KMS-11 (cell line): ENCODE measurements at regions not wholly inside any gene's neighbourhood (a gene's known extent, or its start where the extent isn't known, plus 50 kb on each side); places are given as distances from the start of the nearest gene placed in this dataset.

Experiments
- H2AFZ ChIP-seq: fragments of 200-600 bp; sonication (generic); 2 replicates; pipeline ENCODE4 v1.6.1; 2016; ENCODE audit warnings: antibody characterized with exemption, mixed run types, low read depth
- H3K27ac ChIP-seq: fragments of 200-600 bp; sonication (generic); 2 replicates; pipeline ENCODE4 v1.6.1; 2016; ENCODE audit warnings: mild to moderate bottlenecking, mixed run types
- H3K27me3 ChIP-seq: fragments of 200-600 bp; sonication (generic); 2 replicates; pipeline ENCODE4 v1.6.1; 2017; ENCODE audit warnings: mild to moderate bottlenecking, low read depth, mixed run types, moderate library complexity; ENCODE audit not compliant: insufficient read depth
- H3K36me3 ChIP-seq: fragments of 200-600 bp; sonication (generic); 2 replicates; pipeline ENCODE4 v1.6.1; 2017; ENCODE audit warnings: mild to moderate bottlenecking, mixed run types; ENCODE audit not compliant: insufficient read depth
- H3K4me1 ChIP-seq: fragments of 200-600 bp; sonication (generic); 2 replicates; pipeline ENCODE4 v1.6.1; 2016; ENCODE audit warnings: mild to moderate bottlenecking, low read depth, mixed run types; ENCODE audit not compliant: poor library complexity, severe bottlenecking
- H3K4me2 ChIP-seq: fragments of 200-600 bp; sonication (generic); 2 replicates; pipeline ENCODE4 v1.7.0; 2016; ENCODE audit warnings: mild to moderate bottlenecking, mixed run types
- H3K4me3 ChIP-seq: fragments of 200-600 bp; sonication (generic); IDR thresholded peaks from 2 replicates; pipeline ENCODE4 v1.6.1; 2017; ENCODE audit warnings: low read depth, low read length, mixed read lengths; ENCODE audit not compliant: insufficient read depth
- H3K79me2 ChIP-seq: fragments of 200-600 bp; sonication (generic); 2 replicates; pipeline ENCODE4 v1.6.1; 2016; ENCODE audit warnings: low read depth, mixed run types; ENCODE audit not compliant: insufficient read depth
- H3K9ac ChIP-seq: fragments of 200-600 bp; sonication (generic); 2 replicates; pipeline ENCODE4 v1.6.1; 2016; ENCODE audit warnings: mild to moderate bottlenecking, mixed run types
- H4K20me1 ChIP-seq: fragments of 200-600 bp; sonication (generic); 2 replicates; pipeline ENCODE4 v1.6.1; 2016; ENCODE audit warnings: mild to moderate bottlenecking, mixed run types; ENCODE audit not compliant: insufficient read depth
- CTCF ChIP-seq: fragments of 200-600 bp; sonication (generic); conservative IDR thresholded peaks from 2 replicates; pipeline ENCODE4 v1.6.1; 2017; ENCODE audit warnings: low read depth, mild to moderate bottlenecking, antibody characterized with exemption, low read length, moderate library complexity, mixed read lengths

DNA sequence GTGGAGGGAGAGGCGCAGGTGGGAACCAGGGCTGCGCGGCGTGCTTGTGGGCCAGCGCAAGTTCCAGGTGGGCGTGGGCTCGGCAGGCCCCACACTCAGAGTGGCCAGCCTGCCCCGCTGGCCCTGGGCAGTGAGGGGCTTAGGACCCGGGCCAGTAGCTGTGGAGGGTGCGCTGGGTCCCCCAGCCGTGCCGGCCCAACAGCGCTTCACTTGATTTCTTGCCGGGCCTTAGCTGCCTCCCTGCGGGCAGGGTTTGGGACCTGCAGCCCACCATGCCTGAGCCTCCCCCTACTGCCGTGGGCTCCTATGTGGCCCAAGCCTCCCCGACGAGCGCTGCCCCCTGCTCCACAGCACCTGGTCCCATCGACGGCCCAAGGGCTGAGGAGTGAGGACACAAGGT is 1636.9 kb upstream of the SLC39A10 start:
- no peak overlapping the region for H3K27ac ChIP-seq
- no peaks in the 10 kb centered on the region for H3K4me1 ChIP-seq
- no peak overlapping the region for H3K4me3 ChIP-seq
- H3K27me3 ChIP-seq = no peaks in the 10 kb centered on the region
- no peak overlapping the region for H3K4me2 ChIP-seq
- no peak overlapping the region for H2AFZ ChIP-seq
- H3K9ac ChIP-seq = no peak overlapping the region
- no peak for TF ChIP-seq CTCF
- no peaks in the 10 kb centered on the region for H3K79me2 ChIP-seq
- no peaks in the 10 kb centered on the region for H4K20me1 ChIP-seq
- no peaks in the 10 kb centered on the region for H3K36me3 ChIP-seq

- Histone ChIP-seq H3K9ac (no peak overlapping the region), H4K20me1 (no peaks in the 10 kb centered on the region), H3K4me2 (no peak overlapping the region), H3K27ac (no peak overlapping the region), H3K79me2 (no peaks in the 10 kb centered on the region), H3K4me3 (no peak overlapping the region), H3K36me3 (no peaks in the 10 kb centered on the region), H3K4me1 (no peaks in the 10 kb centered on the region), H2AFZ (no peak overlapping the region), H3K27me3 (no peaks in the 10 kb centered on the region)
- no peak for TF ChIP-seq CTCF
Measured at GRCh38 chr2:194015751-194016150, 1641.3 kb upstream of the SLC39A10 start.

DNA sequence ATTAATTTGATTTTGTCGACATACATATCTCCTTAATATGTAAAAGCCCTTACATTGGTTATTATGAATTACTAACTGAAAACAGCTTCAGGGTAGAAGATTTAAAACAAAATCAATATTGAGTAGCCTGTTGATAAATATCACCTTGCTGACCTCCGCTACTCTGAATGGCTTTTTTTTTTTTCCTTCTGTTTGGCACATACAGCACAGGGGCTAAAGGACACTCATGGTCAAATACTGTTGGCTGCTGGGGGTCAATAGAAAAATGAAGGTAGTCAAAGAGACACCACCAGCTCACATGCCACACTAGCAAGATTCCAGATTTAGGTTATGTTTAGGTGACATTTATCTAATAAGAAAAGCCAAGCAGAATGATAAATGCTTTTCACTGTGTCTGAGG is 1642.4 kb upstream of the SLC39A10 start:
- no peak overlapping the region for H2AFZ ChIP-seq
- no peak overlapping the region for H3K4me2 ChIP-seq
- H3K9ac ChIP-seq = no peak overlapping the region
- no peaks in the 10 kb centered on the region for H4K20me1 ChIP-seq
- no peak overlapping the region for H3K4me3 ChIP-seq
- no peaks in the 10 kb centered on the region for H3K4me1 ChIP-seq
- no peak for TF ChIP-seq CTCF
- H3K27ac ChIP-seq = no peak overlapping the region
- no peaks in the 10 kb centered on the region for H3K27me3 ChIP-seq
- H3K79me2 ChIP-seq = no peaks in the 10 kb centered on the region
- no peaks in the 10 kb centered on the region for H3K36me3 ChIP-seq

- no peak overlapping the region for H3K4me2 ChIP-seq
- H3K36me3 ChIP-seq = no peaks in the 10 kb centered on the region
- H3K9ac ChIP-seq = no peak overlapping the region
- H4K20me1 ChIP-seq = no peaks in the 10 kb centered on the region
- H3K4me3 ChIP-seq = no peak overlapping the region
- H3K27me3 ChIP-seq = no peaks in the 10 kb centered on the region
- H2AFZ ChIP-seq = no peak overlapping the region
- no peaks in the 10 kb centered on the region for H3K4me1 ChIP-seq
- no peak for TF ChIP-seq CTCF
- no peak overlapping the region for H3K27ac ChIP-seq
- no peaks in the 10 kb centered on the region for H3K79me2 ChIP-seq
Measured at GRCh38 chr2:194004590-194005206, 1652.3 kb upstream of the SLC39A10 start.
